ENCODE measurements at regions not wholly inside any gene's neighbourhood (a gene's known extent, or its start where the extent isn't known, plus 50 kb on each side); places are given as distances from the start of the nearest gene placed in this dataset.

GRCh38 chr12:58529114-58529665, 391.1 kb downstream of the LRIG3 start:
- no peak overlapping the region for H3K4me2 ChIP-seq (ENCODE audit: low read length)
- no peak overlapping the region for H3K27ac ChIP-seq (ENCODE audit: low read depth, low read length)
- no peaks in the 10 kb centered on the region for H3K9me3 ChIP-seq (ENCODE audit: control insufficient read depth, insufficient read depth, low read length)
- no peaks in the 10 kb centered on the region for H3K27me3 ChIP-seq (ENCODE audit: control insufficient read depth, low read length)
- no peak overlapping the region for H3K4me3 ChIP-seq (ENCODE audit: low read length)
- no peaks in the 10 kb centered on the region for H3K4me1 ChIP-seq (ENCODE audit: control insufficient read depth, low read length)
- no peaks in the 10 kb centered on the region for H3K79me2 ChIP-seq (ENCODE audit: control insufficient read depth, low read length)
- no peaks in the 10 kb centered on the region for H3F3A ChIP-seq (ENCODE audit: control insufficient read depth, insufficient read depth)
- H3K36me3 ChIP-seq (ENCODE audit: control insufficient read depth, low read length) = no peaks in the 10 kb centered on the region
- no peaks in the 10 kb centered on the region for H3K9me2 ChIP-seq (replicated peaks; ENCODE audit: control insufficient read depth, low read length)
- H4K20me1 ChIP-seq (ENCODE audit: control insufficient read depth, insufficient read depth, low read depth, low read length) = no peaks in the 10 kb centered on the region
- no peak for TF ChIP-seq EZH2phosphoT487 (IDR thresholded peaks at IDR 0.05; ENCODE audit: borderline replicate concordance, low read length)
- TF ChIP-seq CTCF (IDR thresholded peaks at IDR 0.05; ENCODE audit: low read depth, low read length, poor library complexity, severe bottlenecking) = no peak

GRCh38 chr12:58529897-58530741, 390.2 kb downstream of the LRIG3 start:
- Histone ChIP-seq H3K36me3 (ENCODE audit: control insufficient read depth, low read length) (no peaks in the 10 kb centered on the region), H3K4me3 (ENCODE audit: low read length) (no peak overlapping the region), H3K9me3 (ENCODE audit: control insufficient read depth, insufficient read depth, low read length) (no peaks in the 10 kb centered on the region), H3K79me2 (ENCODE audit: control insufficient read depth, low read length) (no peaks in the 10 kb centered on the region), H3K27me3 (ENCODE audit: control insufficient read depth, low read length) (no peaks in the 10 kb centered on the region), H3K9me2 (replicated peaks; ENCODE audit: control insufficient read depth, low read length) (no peaks in the 10 kb centered on the region), H3K4me2 (ENCODE audit: low read length) (no peak overlapping the region), H3K4me1 (ENCODE audit: control insufficient read depth, low read length) (no peaks in the 10 kb centered on the region), H4K20me1 (ENCODE audit: control insufficient read depth, insufficient read depth, low read depth, low read length) (no peaks in the 10 kb centered on the region), H3K27ac (ENCODE audit: low read depth, low read length) (no peak overlapping the region), H3F3A (ENCODE audit: control insufficient read depth, insufficient read depth) (no peaks in the 10 kb centered on the region)
- no peak for TF ChIP-seq EZH2phosphoT487 (IDR thresholded peaks at IDR 0.05; ENCODE audit: borderline replicate concordance, low read length)
- TF ChIP-seq CTCF (IDR thresholded peaks at IDR 0.05; ENCODE audit: low read depth, low read length, poor library complexity, severe bottlenecking) = no peak

GRCh38 chr12:58530742-58531062, 389.6 kb downstream of the LRIG3 start:
- no peaks in the 10 kb centered on the region for H3K36me3 ChIP-seq (ENCODE audit: control insufficient read depth, low read length)
- H4K20me1 ChIP-seq (ENCODE audit: control insufficient read depth, insufficient read depth, low read depth, low read length) = no peaks in the 10 kb centered on the region
- no peaks in the 10 kb centered on the region for H3K79me2 ChIP-seq (ENCODE audit: control insufficient read depth, low read length)
- H3F3A ChIP-seq (ENCODE audit: control insufficient read depth, insufficient read depth) = no peaks in the 10 kb centered on the region
- H3K27me3 ChIP-seq (ENCODE audit: control insufficient read depth, low read length) = no peaks in the 10 kb centered on the region
- H3K4me2 ChIP-seq (ENCODE audit: low read length) = no peak overlapping the region
- no peak overlapping the region for H3K4me3 ChIP-seq (ENCODE audit: low read length)
- H3K27ac ChIP-seq (ENCODE audit: low read depth, low read length) = no peak overlapping the region
- TF ChIP-seq EZH2phosphoT487 (IDR thresholded peaks at IDR 0.05; ENCODE audit: borderline replicate concordance, low read length) = no peak
- no peak for TF ChIP-seq CTCF (IDR thresholded peaks at IDR 0.05; ENCODE audit: low read depth, low read length, poor library complexity, severe bottlenecking)
- no peaks in the 10 kb centered on the region for H3K9me3 ChIP-seq (ENCODE audit: control insufficient read depth, insufficient read depth, low read length)
- H3K9me2 ChIP-seq (replicated peaks; ENCODE audit: control insufficient read depth, low read length) = no peaks in the 10 kb centered on the region
- H3K4me1 ChIP-seq (ENCODE audit: control insufficient read depth, low read length) = no peaks in the 10 kb centered on the region

Measured in DOHH2 (cell line).